ENCODE measurements at regions not wholly inside any gene's neighbourhood (a gene's known extent, or its start where the extent isn't known, plus 50 kb on each side); places are given as distances from the start of the nearest gene placed in this dataset.

DNA sequence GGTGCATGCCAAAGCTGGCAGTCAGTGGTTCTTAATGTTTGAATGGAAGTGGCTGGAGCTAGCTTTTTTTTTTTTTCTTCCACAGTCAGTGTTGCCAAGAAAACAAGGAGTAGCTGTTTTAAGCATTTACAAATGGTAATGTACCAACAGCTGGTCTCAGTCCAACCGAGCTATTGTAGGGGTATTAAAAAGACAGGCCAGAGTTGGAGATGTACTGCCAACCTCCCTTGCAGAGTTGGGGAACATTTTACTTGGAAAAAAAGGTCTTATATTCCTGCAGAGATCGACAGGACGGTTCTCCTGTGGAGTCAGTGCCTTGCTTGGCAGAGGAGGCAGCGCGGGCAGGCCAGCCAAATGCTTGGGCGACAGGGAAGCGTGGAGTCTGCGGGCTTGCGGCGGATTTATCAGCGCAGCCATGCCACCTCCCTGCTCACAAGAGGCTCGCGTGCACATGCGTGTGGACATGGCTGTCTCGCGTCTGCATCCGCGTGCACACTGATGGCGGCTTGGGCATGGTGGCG, 338.1 kb downstream of the RPS6KC1 start:
- no peaks in the 10 kb centered on the region for H3K27me3 ChIP-seq (ENCODE audit: control insufficient read depth, low read length)
- H4K20me1 ChIP-seq (ENCODE audit: control insufficient read depth, insufficient read depth, low read depth, low read length) = no peaks in the 10 kb centered on the region
- no peak overlapping the region for H3K4me2 ChIP-seq (ENCODE audit: low read length)
- H3K79me2 ChIP-seq (ENCODE audit: control insufficient read depth, low read length) = no peaks in the 10 kb centered on the region
- no peaks in the 10 kb centered on the region for H3K9me3 ChIP-seq (ENCODE audit: control insufficient read depth, insufficient read depth, low read length)
- no peak overlapping the region for H3K4me3 ChIP-seq (ENCODE audit: low read length)
- no peaks in the 10 kb centered on the region for H3K4me1 ChIP-seq (ENCODE audit: control insufficient read depth, low read length)
- no peak overlapping the region for H3K27ac ChIP-seq (ENCODE audit: low read depth, low read length)
- H3K9me2 ChIP-seq (replicated peaks; ENCODE audit: control insufficient read depth, low read length) = no peaks in the 10 kb centered on the region
- TF ChIP-seq, protein P1, sequence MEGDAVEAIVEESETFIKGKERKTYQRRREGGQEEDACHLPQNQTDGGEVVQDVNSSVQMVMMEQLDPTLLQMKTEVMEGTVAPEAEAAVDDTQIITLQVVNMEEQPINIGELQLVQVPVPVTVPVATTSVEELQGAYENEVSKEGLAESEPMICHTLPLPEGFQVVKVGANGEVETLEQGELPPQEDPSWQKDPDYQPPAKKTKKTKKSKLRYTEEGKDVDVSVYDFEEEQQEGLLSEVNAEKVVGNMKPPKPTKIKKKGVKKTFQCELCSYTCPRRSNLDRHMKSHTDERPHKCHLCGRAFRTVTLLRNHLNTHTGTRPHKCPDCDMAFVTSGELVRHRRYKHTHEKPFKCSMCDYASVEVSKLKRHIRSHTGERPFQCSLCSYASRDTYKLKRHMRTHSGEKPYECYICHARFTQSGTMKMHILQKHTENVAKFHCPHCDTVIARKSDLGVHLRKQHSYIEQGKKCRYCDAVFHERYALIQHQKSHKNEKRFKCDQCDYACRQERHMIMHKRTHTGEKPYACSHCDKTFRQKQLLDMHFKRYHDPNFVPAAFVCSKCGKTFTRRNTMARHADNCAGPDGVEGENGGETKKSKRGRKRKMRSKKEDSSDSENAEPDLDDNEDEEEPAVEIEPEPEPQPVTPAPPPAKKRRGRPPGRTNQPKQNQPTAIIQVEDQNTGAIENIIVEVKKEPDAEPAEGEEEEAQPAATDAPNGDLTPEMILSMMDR (IDR thresholded peaks at IDR 0.05; ENCODE audit: low read depth, low read length, poor library complexity, severe bottlenecking) = no peak
- TF ChIP-seq EZH2phosphoT487 (IDR thresholded peaks at IDR 0.05; ENCODE audit: borderline replicate concordance, low read length) = no peak
- H3K36me3 ChIP-seq (ENCODE audit: control insufficient read depth, low read length) = no peaks in the 10 kb centered on the region
- no peaks in the 10 kb centered on the region for H3F3A ChIP-seq (ENCODE audit: control insufficient read depth, insufficient read depth)

DNA sequence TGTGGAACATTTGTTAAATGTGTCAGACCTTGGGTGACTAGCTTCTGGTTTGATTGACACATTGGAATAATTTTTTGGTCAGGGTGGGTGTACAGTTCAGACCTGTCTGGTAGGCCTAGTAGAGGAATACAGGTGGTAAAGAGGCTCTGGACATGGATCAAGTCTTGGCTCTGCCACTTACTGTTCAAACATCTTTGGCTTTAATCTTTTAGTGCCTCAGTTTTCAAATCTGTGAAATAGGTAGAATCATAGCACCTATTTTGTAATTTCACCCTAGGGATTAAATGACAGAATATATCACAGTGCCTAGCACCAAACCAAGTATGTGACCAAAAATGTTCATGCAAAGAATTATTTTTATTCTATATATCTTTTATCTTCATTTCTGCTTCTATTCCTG, 340.4 kb downstream of the RPS6KC1 start:
- H3K9me3 ChIP-seq (ENCODE audit: control insufficient read depth, insufficient read depth, low read length) = no peaks in the 10 kb centered on the region
- no peak overlapping the region for H3K4me3 ChIP-seq (ENCODE audit: low read length)
- H3K36me3 ChIP-seq (ENCODE audit: control insufficient read depth, low read length) = no peaks in the 10 kb centered on the region
- TF ChIP-seq EZH2phosphoT487 (IDR thresholded peaks at IDR 0.05; ENCODE audit: borderline replicate concordance, low read length) = no peak
- TF ChIP-seq, protein P1 (IDR thresholded peaks at IDR 0.05; ENCODE audit: low read depth, low read length, poor library complexity, severe bottlenecking) = no peak
- H3K9me2 ChIP-seq (replicated peaks; ENCODE audit: control insufficient read depth, low read length) = no peaks in the 10 kb centered on the region
- H3K27ac ChIP-seq (ENCODE audit: low read depth, low read length) = no peak overlapping the region
- no peaks in the 10 kb centered on the region for H3K27me3 ChIP-seq (ENCODE audit: control insufficient read depth, low read length)
- H3K4me1 ChIP-seq (ENCODE audit: control insufficient read depth, low read length) = no peaks in the 10 kb centered on the region
- H4K20me1 ChIP-seq (ENCODE audit: control insufficient read depth, insufficient read depth, low read depth, low read length) = no peaks in the 10 kb centered on the region
- H3F3A ChIP-seq (ENCODE audit: control insufficient read depth, insufficient read depth) = no peaks in the 10 kb centered on the region
- H3K79me2 ChIP-seq (ENCODE audit: control insufficient read depth, low read length) = no peaks in the 10 kb centered on the region
- no peak overlapping the region for H3K4me2 ChIP-seq (ENCODE audit: low read length)

DNA sequence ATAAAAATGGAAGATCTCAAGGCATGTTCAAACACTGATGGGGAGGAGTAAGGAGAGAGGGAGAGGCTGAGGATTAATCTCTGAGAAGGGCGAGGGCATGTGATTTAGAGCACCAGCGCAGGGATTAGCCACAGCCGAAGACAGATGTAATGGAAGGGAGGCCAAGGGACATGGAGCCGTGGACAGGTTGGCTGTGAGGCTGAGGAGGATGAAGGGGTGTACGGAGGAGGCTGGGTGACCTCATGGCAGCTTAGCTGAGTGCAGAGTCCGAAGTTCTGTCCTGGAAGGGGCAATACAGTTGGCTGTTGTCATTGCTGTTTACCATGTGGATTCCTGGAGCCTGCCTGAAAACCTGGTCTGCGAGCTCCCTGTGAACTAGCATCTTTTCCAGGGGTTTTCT, 342.8 kb downstream of the RPS6KC1 start:
- Histone ChIP-seq H3K4me1 (ENCODE audit: control insufficient read depth, low read length) (no peaks in the 10 kb centered on the region), H3K79me2 (ENCODE audit: control insufficient read depth, low read length) (no peaks in the 10 kb centered on the region), H4K20me1 (ENCODE audit: control insufficient read depth, insufficient read depth, low read depth, low read length) (no peaks in the 10 kb centered on the region), H3K36me3 (ENCODE audit: control insufficient read depth, low read length) (no peaks in the 10 kb centered on the region), H3K9me3 (ENCODE audit: control insufficient read depth, insufficient read depth, low read length) (no peaks in the 10 kb centered on the region), H3F3A (ENCODE audit: control insufficient read depth, insufficient read depth) (no peaks in the 10 kb centered on the region), H3K27ac (ENCODE audit: low read depth, low read length) (no peak overlapping the region), H3K27me3 (ENCODE audit: control insufficient read depth, low read length) (no peaks in the 10 kb centered on the region), H3K9me2 (replicated peaks; ENCODE audit: control insufficient read depth, low read length) (no peaks in the 10 kb centered on the region), H3K4me3 (ENCODE audit: low read length) (no peak overlapping the region), H3K4me2 (ENCODE audit: low read length) (no peak overlapping the region)
- TF ChIP-seq, protein P1 (IDR thresholded peaks at IDR 0.05; ENCODE audit: low read depth, low read length, poor library complexity, severe bottlenecking) = no peak
- no peak for TF ChIP-seq EZH2phosphoT487 (IDR thresholded peaks at IDR 0.05; ENCODE audit: borderline replicate concordance, low read length)
